ENCODE measurements at regions not wholly inside any gene's neighbourhood (a gene's known extent, or its start where the extent isn't known, plus 50 kb on each side); places are given as distances from the start of the nearest gene placed in this dataset.

DNA sequence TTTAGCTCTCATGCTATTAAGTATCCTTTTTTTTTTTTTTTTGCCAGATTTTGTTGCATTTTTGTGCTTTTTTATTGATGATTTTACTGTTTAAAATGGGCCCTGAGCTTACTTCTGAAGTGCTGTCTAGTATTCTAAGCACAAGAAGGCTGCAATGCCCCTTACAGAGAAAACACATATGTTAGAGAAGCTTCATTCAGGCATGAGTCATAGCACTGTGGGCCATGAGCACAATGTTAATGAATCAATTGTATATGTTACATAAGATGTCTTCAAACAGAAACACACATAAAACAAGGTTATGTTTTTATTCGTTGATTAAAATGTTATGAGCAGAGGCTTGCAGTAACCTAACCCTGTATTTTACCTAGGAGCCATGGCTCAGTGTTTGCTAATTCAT lies 117.8 kb upstream of the C11orf87 start:
- no peak overlapping the region for H3K4me3 Mint-ChIP-seq
- H2AFZ ChIP-seq (replicated peaks): no peak overlapping the region
- H4K20me1 ChIP-seq (ENCODE audit: low read depth): no peaks in the 10 kb centered on the region
- H3K9me3 Mint-ChIP-seq: no peaks in the 10 kb centered on the region
- no peaks in the 10 kb centered on the region for H3K36me3 ChIP-seq
- H3K27ac Mint-ChIP-seq: no peak overlapping the region
- H3K27me3 ChIP-seq: no peaks in the 10 kb centered on the region
- H3K9me3 ChIP-seq (ENCODE audit: low read depth): no peaks in the 10 kb centered on the region
- no peak for TF ChIP-seq EZH2 (IDR thresholded peaks at IDR 0.05)
- TF ChIP-seq, protein P1, sequence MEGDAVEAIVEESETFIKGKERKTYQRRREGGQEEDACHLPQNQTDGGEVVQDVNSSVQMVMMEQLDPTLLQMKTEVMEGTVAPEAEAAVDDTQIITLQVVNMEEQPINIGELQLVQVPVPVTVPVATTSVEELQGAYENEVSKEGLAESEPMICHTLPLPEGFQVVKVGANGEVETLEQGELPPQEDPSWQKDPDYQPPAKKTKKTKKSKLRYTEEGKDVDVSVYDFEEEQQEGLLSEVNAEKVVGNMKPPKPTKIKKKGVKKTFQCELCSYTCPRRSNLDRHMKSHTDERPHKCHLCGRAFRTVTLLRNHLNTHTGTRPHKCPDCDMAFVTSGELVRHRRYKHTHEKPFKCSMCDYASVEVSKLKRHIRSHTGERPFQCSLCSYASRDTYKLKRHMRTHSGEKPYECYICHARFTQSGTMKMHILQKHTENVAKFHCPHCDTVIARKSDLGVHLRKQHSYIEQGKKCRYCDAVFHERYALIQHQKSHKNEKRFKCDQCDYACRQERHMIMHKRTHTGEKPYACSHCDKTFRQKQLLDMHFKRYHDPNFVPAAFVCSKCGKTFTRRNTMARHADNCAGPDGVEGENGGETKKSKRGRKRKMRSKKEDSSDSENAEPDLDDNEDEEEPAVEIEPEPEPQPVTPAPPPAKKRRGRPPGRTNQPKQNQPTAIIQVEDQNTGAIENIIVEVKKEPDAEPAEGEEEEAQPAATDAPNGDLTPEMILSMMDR (IDR thresholded peaks at IDR 0.05): no peak
- TF ChIP-seq EZH2phosphoT487 (IDR thresholded peaks at IDR 0.05): no peak
- H3F3A ChIP-seq (ENCODE audit: low read depth): no peaks in the 10 kb centered on the region
- H3K36me3 Mint-ChIP-seq: no peaks in the 10 kb centered on the region
- no peaks in the 10 kb centered on the region for H3K79me2 ChIP-seq (ENCODE audit: low read depth)
- H3K27me3 Mint-ChIP-seq (ENCODE audit: insufficient read depth, low read depth): peaks cover 2% of the 10 kb centered on the region
- no peak overlapping the region for H3K9ac ChIP-seq
- H3K4me3 ChIP-seq: no peak overlapping the region
- no peak overlapping the region for H3K4me2 ChIP-seq
- no peaks in the 10 kb centered on the region for H3K4me1 ChIP-seq
- no peak for DNase-seq (ENCODE audit: low spot score)
- H3K27ac ChIP-seq: no peak overlapping the region
- no peaks in the 10 kb centered on the region for H3K4me1 Mint-ChIP-seq

DNA sequence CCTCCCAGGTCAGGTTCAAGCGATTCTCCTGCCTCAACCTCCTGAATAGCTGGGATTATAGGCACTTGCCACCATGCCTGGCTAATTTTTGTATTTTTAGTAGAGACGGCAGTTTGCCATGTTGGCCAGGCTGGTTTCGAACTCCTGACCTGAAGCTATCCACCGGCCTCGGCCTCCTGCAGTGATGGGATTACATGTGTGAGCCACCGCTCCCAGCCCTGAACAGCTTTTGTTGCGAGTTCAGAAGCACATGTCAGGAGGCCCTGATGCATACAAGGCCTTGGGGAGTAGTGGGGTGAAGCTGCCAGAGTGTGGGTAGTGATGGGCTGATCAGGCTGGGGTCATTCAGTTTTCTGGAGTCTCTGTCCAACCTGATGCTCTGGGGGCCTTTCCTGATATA lies 117.0 kb upstream of the C11orf87 start:
- Mint-ChIP-seq H3K4me3 (no peak overlapping the region), H3K4me1 (no peaks in the 10 kb centered on the region), H3K27me3 (ENCODE audit: insufficient read depth, low read depth) (peaks cover 2% of the 10 kb centered on the region), H3K9me3 (no peaks in the 10 kb centered on the region), H3K27ac (no peak overlapping the region), H3K36me3 (no peaks in the 10 kb centered on the region)
- no peak overlapping the region for H2AFZ ChIP-seq (replicated peaks)
- no peaks in the 10 kb centered on the region for H3F3A ChIP-seq (ENCODE audit: low read depth)
- no peak overlapping the region for H3K4me2 ChIP-seq
- TF ChIP-seq EZH2 (IDR thresholded peaks at IDR 0.05) (no peak), EZH2phosphoT487 (IDR thresholded peaks at IDR 0.05) (no peak)
- TF ChIP-seq, protein P1 (IDR thresholded peaks at IDR 0.05): no peak
- no peaks in the 10 kb centered on the region for H3K36me3 ChIP-seq
- no peaks in the 10 kb centered on the region for H3K79me2 ChIP-seq (ENCODE audit: low read depth)
- H3K4me1 ChIP-seq: no peaks in the 10 kb centered on the region
- H3K27ac ChIP-seq: no peak overlapping the region
- H3K4me3 ChIP-seq: no peak overlapping the region
- no peaks in the 10 kb centered on the region for H3K9me3 ChIP-seq (ENCODE audit: low read depth)
- no peak for DNase-seq (ENCODE audit: low spot score)
- no peak overlapping the region for H3K9ac ChIP-seq
- H3K27me3 ChIP-seq: no peaks in the 10 kb centered on the region
- H4K20me1 ChIP-seq (ENCODE audit: low read depth): no peaks in the 10 kb centered on the region

DNA sequence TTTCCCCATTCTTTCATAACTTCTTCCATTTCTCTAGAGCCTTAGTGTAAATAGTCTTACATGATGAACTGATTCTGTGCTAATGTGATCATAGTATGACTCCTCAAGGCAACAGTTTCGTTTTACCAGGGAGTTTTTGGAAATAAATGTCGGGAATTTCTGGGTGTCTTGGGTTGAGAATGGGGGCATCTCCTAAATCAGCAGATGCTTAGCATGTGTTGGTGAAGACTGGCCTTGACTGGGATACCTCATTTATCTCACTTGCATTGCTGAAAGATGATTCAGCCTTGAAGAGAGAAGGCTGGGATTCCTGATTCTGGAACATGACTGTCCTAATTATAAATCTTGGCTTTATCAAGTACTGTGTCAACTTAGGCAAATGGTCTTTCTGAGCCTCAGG lies 115.7 kb upstream of the C11orf87 start:
- H3K4me3 ChIP-seq: no peak overlapping the region
- no peaks in the 10 kb centered on the region for H3K4me1 ChIP-seq
- H3K27ac Mint-ChIP-seq: no peak overlapping the region
- H3K27ac ChIP-seq: no peak overlapping the region
- peaks cover 2% of the 10 kb centered on the region for H3K27me3 Mint-ChIP-seq (ENCODE audit: insufficient read depth, low read depth)
- H2AFZ ChIP-seq (replicated peaks): no peak overlapping the region
- no peak overlapping the region for H3K9ac ChIP-seq
- H3K4me1 Mint-ChIP-seq: no peaks in the 10 kb centered on the region
- no peaks in the 10 kb centered on the region for H3F3A ChIP-seq (ENCODE audit: low read depth)
- H3K4me2 ChIP-seq: no peak overlapping the region
- no peaks in the 10 kb centered on the region for H3K9me3 Mint-ChIP-seq
- no peaks in the 10 kb centered on the region for H3K27me3 ChIP-seq
- DNase-seq (ENCODE audit: low spot score): no peak
- TF ChIP-seq EZH2 (IDR thresholded peaks at IDR 0.05): no peak
- TF ChIP-seq EZH2phosphoT487 (IDR thresholded peaks at IDR 0.05): no peak
- TF ChIP-seq, protein P1 (IDR thresholded peaks at IDR 0.05): no peak
- no peaks in the 10 kb centered on the region for H4K20me1 ChIP-seq (ENCODE audit: low read depth)
- H3K4me3 Mint-ChIP-seq: no peak overlapping the region
- H3K36me3 ChIP-seq: no peaks in the 10 kb centered on the region
- no peaks in the 10 kb centered on the region for H3K36me3 Mint-ChIP-seq
- no peaks in the 10 kb centered on the region for H3K9me3 ChIP-seq (ENCODE audit: low read depth)
- no peaks in the 10 kb centered on the region for H3K79me2 ChIP-seq (ENCODE audit: low read depth)

DNA sequence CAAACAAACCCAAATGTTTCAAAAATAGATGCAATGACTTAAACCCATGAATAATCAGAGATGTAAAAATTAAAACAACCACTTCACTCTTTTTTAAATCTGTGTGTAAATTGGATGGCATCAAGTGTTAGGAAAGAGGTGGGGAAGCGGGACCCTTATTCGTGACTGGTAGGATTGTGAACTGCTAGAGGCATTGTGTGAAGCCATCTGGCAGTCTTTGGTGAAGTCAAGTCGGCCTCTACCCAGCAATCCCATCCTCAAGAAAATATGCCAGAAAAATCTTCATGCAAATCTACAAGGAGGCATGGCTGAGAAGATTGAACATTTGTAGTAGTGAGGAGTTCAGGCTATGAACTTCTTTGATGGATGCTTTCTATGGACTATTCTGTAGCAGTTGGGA lies 114.6 kb upstream of the C11orf87 start:
- no peak overlapping the region for H3K9ac ChIP-seq
- no peaks in the 10 kb centered on the region for H3F3A ChIP-seq (ENCODE audit: low read depth)
- H4K20me1 ChIP-seq (ENCODE audit: low read depth): no peaks in the 10 kb centered on the region
- no peaks in the 10 kb centered on the region for H3K27me3 ChIP-seq
- H2AFZ ChIP-seq (replicated peaks): no peak overlapping the region
- H3K27me3 Mint-ChIP-seq (ENCODE audit: insufficient read depth, low read depth): peaks cover 2% of the 10 kb centered on the region
- H3K36me3 ChIP-seq: no peaks in the 10 kb centered on the region
- H3K4me3 Mint-ChIP-seq: no peak overlapping the region
- no peaks in the 10 kb centered on the region for H3K9me3 ChIP-seq (ENCODE audit: low read depth)
- no peak for TF ChIP-seq EZH2 (IDR thresholded peaks at IDR 0.05)
- TF ChIP-seq, protein P1 (IDR thresholded peaks at IDR 0.05): no peak
- no peak for TF ChIP-seq EZH2phosphoT487 (IDR thresholded peaks at IDR 0.05)
- no peak overlapping the region for H3K4me3 ChIP-seq
- no peak overlapping the region for H3K27ac Mint-ChIP-seq
- H3K27ac ChIP-seq: no peak overlapping the region
- no peak for DNase-seq (ENCODE audit: low spot score)
- H3K79me2 ChIP-seq (ENCODE audit: low read depth): no peaks in the 10 kb centered on the region
- no peaks in the 10 kb centered on the region for H3K9me3 Mint-ChIP-seq
- H3K36me3 Mint-ChIP-seq: no peaks in the 10 kb centered on the region
- no peaks in the 10 kb centered on the region for H3K4me1 ChIP-seq
- H3K4me2 ChIP-seq: no peak overlapping the region
- H3K4me1 Mint-ChIP-seq: no peaks in the 10 kb centered on the region

Measured in neural progenitor cell (in vitro differentiated cells).